Endothelial cell of umbilical vein (primary cell): ENCODE measurements at regions not wholly inside any gene's neighbourhood (a gene's known extent, or its start where the extent isn't known, plus 50 kb on each side); places are given as distances from the start of the nearest gene placed in this dataset.

ENCODE experiments used
- BruUV-seq: library from RNA; stranded (reverse); fragments of 400-500 nt; replicated peaks from 2 replicates; lab custom pipeline; 2021; lab: Mats Ljungman, UMichigan
- CTCF ChIA-PET: fragments of 300-600, 350-600 bp; sonication (Branson Sonifier 250); formaldehyde crosslinking; loops from one replicate; lab custom pipeline; 2021; ENCODE audit warnings: antibody characterized with exemption, inconsistent platforms; lab: Charles Lee
- POLR2A ChIA-PET: fragments of 300-600, 350-600 bp; sonication (Branson Sonifier 250); formaldehyde crosslinking; loops from one replicate; lab custom pipeline; 2021; ENCODE audit warnings: antibody characterized with exemption, inconsistent platforms; lab: Charles Lee
- DNase-seq: peaks from one replicate; pipeline ENCODE4 v3.0.0-alpha.2; 2011; ENCODE audit warnings: low read depth, low spot score
- FAIRE-seq: peaks from 2 replicates; lab custom pipeline; 2011; peaks lifted over from hg19 to GRCh38; lab: Jason Lieb, UNC
- H2AFZ ChIP-seq: 2 replicates; pipeline ENCODE4 v1.6.0; 2012; ENCODE audit warnings: low read depth, low read length, control low read depth, inconsistent platforms
- H3K27ac ChIP-seq: 2 replicates; pipeline ENCODE4 v1.5.1; 2011; ENCODE audit warnings: low read depth, mild to moderate bottlenecking, control low read depth, low read length, moderate library complexity; ENCODE audit not compliant: insufficient read depth
- H3K27me3 ChIP-seq, 2 experiments: 2 replicates each; pipeline versions ENCODE4 v1.6.0 to v1.6.1; 2011; ENCODE audit warnings: low read length in 2 of 2, mixed read lengths in 1 of 2; ENCODE audit not compliant: control insufficient read depth in 2 of 2, insufficient read depth in 2 of 2
- H3K36me3 ChIP-seq, 2 experiments: 2 replicates in 1 of 2; 3 replicates in 1 of 2; pipeline ENCODE4 v1.5.1; 2011; ENCODE audit warnings: low read length in 2 of 2, mild to moderate bottlenecking in 1 of 2, moderate library complexity in 1 of 2; ENCODE audit not compliant: control insufficient read depth in 2 of 2, insufficient read depth in 2 of 2; ENCODE audit errors: extremely low read depth in 1 of 2
- H3K4me1 ChIP-seq: 3 replicates; pipeline ENCODE4 v1.5.1; 2011; ENCODE audit warnings: mild to moderate bottlenecking, low read length; ENCODE audit not compliant: control insufficient read depth, insufficient read depth; ENCODE audit errors: extremely low read depth
- H3K4me2 ChIP-seq: 2 replicates; pipeline ENCODE4 v1.6.1; 2011; ENCODE audit warnings: low read length, control low read depth, mixed read lengths; ENCODE audit not compliant: insufficient read depth
- H3K4me3 ChIP-seq, 3 experiments: fragments of 200-600 bp in 1 of 3; sonication (generic), shearing (Covaris generic) in 1 of 3; replicated peaks in 1 of 3; 2 replicates each; pipeline ENCODE4 v1.5.1; 2011 to 2016; ENCODE audit warnings: control low read depth in 3 of 3, low read length in 3 of 3, mild to moderate bottlenecking in 2 of 3, inconsistent platforms in 1 of 3, low read depth in 1 of 3, moderate library complexity in 1 of 3; ENCODE audit not compliant: insufficient read depth in 1 of 3
- H3K79me2 ChIP-seq: 2 replicates; pipeline ENCODE4 v1.6.0; 2012; ENCODE audit warnings: low read length, inconsistent platforms; ENCODE audit not compliant: control insufficient read depth, insufficient read depth
- H3K9ac ChIP-seq: replicated peaks from 2 replicates; pipeline ENCODE3; 2011; ENCODE audit warnings: low read length, control low read depth; ENCODE audit not compliant: insufficient read depth; ENCODE audit errors: extremely low read depth
- H3K9me1 ChIP-seq: replicated peaks from 3 replicates; pipeline ENCODE4 v1.6.0; 2011; ENCODE audit warnings: mild to moderate bottlenecking, low read length; ENCODE audit not compliant: control insufficient read depth, insufficient read depth; ENCODE audit errors: extremely low read depth
- H3K9me3 ChIP-seq: replicated peaks from 2 replicates; pipeline ENCODE4 v1.5.1; 2012; ENCODE audit warnings: low read length, inconsistent platforms; ENCODE audit not compliant: control insufficient read depth, insufficient read depth
- H4K20me1 ChIP-seq: replicated peaks from 2 replicates; pipeline ENCODE3; 2011; ENCODE audit warnings: mild to moderate bottlenecking, low read length; ENCODE audit not compliant: control insufficient read depth, insufficient read depth; ENCODE audit errors: extremely low read depth
- EZH2 ChIP-seq: IDR thresholded peaks from 2 replicates; pipeline ENCODE4 v1.6.1; 2012; ENCODE audit warnings: borderline replicate concordance, low read depth, mild to moderate bottlenecking, moderate library complexity, low read length, inconsistent platforms; ENCODE audit not compliant: severe bottlenecking
- FOS ChIP-seq: IDR thresholded peaks from 2 replicates; pipeline ENCODE4 v1.6.1; 2011; ENCODE audit warnings: mild to moderate bottlenecking, low read length, moderate library complexity, borderline replicate concordance; ENCODE audit not compliant: insufficient read depth
- GATA2 ChIP-seq: IDR thresholded peaks from 2 replicates; pipeline ENCODE4 v1.7.0; 2011; ENCODE audit warnings: low read depth, mild to moderate bottlenecking, moderate library complexity, mixed read lengths, low read length; ENCODE audit not compliant: insufficient read length, insufficient read depth
- JUN ChIP-seq: IDR thresholded peaks from 2 replicates; pipeline ENCODE4 v1.6.1; 2011; ENCODE audit warnings: borderline replicate concordance, low read depth; ENCODE audit not compliant: insufficient read length, insufficient read depth
- MYC ChIP-seq: IDR thresholded peaks from one replicate; pipeline ENCODE4 v1.6.1; 2011; ENCODE audit warnings: mild to moderate bottlenecking, low read depth, low read length
- POLR2A ChIP-seq: IDR thresholded peaks from 2 replicates; pipeline ENCODE4 v1.6.1; 2012; ENCODE audit warnings: low read depth, mild to moderate bottlenecking, control low read depth, low read length
- POLR2AphosphoS5 ChIP-seq: IDR thresholded peaks from 2 replicates; pipeline ENCODE4 v1.6.1; 2012; ENCODE audit warnings: low read depth, mild to moderate bottlenecking, control low read depth, low read length, moderate library complexity; ENCODE audit not compliant: insufficient read depth
- dilution Hi-C: fragments of 300-500 bp; cut with MboI; formaldehyde crosslinking; loops from one replicate; pipeline ENCODE4 v1.15.0; 2019; ENCODE audit warnings: low sequenced_read_pairs; ENCODE audit not compliant: extremely low pct_ligation_motif_present
- intact Hi-C: fragments of 100-400 bp; cut with micrococcal nuclease; formaldehyde crosslinking; loops from one replicate; pipeline ENCODE4 v1.10.0; 2022
- TF ChIP-seq, protein P1 (sequence below), 2 donors: IDR thresholded peaks; 1 replicate in 1 of 2; 2 replicates in 1 of 2; pipeline ENCODE4 v1.5.1; 2011; ENCODE audit warnings: low read length in 2 of 2, mild to moderate bottlenecking in 2 of 2, moderate library complexity in 2 of 2, control low read depth in 1 of 2, inconsistent platforms in 1 of 2, low read depth in 1 of 2; ENCODE audit not compliant: insufficient read depth in 1 of 2; ENCODE audit errors: extremely low read depth in 1 of 2
- TF ChIP-seq, protein P2 (sequence below): IDR thresholded peaks from 2 replicates; pipeline ENCODE4 v1.6.1; 2011; ENCODE audit not compliant: insufficient read depth, insufficient read length

DNA sequence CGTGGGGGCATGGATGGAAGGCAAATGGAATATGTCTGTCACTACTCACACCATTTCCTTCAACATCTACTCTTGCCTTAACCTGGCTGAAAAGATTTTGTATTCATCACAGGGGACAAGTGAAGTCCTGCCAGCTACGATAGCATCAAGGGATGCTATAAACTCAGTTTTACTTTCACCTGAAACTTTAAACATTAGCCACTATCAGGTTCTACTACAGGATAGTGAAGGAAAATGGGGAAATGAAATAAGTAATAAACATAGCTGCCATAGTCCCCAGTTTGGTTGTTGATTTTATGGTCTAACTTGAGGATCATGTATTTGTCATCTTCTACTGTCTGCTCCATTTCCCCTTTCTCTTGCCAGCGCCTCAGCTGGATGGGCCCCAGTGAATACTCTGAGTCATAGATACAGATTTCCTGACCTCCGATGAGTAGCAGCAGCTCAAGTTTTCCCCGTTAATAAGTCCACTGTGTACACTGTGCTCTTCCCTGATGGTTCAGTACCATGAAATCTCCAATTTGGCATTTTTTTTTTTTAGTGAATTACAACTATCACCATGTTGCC, 338.2 kb upstream of the SLCO3A1 start:
- DNase-seq (peak; percentile 14), FAIRE-seq (no peak)
- no peaks in the 10 kb centered on the region for H3K9me1 ChIP-seq
- intact Hi-C loops, result no loop called here
- TF ChIP-seq, protein P1, sequence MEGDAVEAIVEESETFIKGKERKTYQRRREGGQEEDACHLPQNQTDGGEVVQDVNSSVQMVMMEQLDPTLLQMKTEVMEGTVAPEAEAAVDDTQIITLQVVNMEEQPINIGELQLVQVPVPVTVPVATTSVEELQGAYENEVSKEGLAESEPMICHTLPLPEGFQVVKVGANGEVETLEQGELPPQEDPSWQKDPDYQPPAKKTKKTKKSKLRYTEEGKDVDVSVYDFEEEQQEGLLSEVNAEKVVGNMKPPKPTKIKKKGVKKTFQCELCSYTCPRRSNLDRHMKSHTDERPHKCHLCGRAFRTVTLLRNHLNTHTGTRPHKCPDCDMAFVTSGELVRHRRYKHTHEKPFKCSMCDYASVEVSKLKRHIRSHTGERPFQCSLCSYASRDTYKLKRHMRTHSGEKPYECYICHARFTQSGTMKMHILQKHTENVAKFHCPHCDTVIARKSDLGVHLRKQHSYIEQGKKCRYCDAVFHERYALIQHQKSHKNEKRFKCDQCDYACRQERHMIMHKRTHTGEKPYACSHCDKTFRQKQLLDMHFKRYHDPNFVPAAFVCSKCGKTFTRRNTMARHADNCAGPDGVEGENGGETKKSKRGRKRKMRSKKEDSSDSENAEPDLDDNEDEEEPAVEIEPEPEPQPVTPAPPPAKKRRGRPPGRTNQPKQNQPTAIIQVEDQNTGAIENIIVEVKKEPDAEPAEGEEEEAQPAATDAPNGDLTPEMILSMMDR (IDR thresholded peaks at IDR 0.05; ENCODE audit: extremely low read depth in 1 of 2, insufficient read depth in 1 of 2, low read depth in 1 of 2, low read length in 2 of 2), result no peak
- TF ChIP-seq POLR2AphosphoS5 (no peak), JUN (no peak), GATA2 (no peak), EZH2 (no peak), FOS (no peak), POLR2A (no peak), MYC (no peak)
- TF ChIP-seq, protein P2, sequence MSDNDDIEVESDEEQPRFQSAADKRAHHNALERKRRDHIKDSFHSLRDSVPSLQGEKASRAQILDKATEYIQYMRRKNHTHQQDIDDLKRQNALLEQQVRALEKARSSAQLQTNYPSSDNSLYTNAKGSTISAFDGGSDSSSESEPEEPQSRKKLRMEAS, result no peak
- dilution Hi-C loops, result no loop called here
- no peak overlapping the region for H2AFZ ChIP-seq
- no peak overlapping the region for H3K4me3 ChIP-seq
- no TSS peak for BruUV-seq
- no peak overlapping the region for H3K27ac ChIP-seq
- no peak overlapping the region for H3K9ac ChIP-seq
- H3K9me3 ChIP-seq, result peaks cover 5% of the 10 kb centered on the region
- ChIA-PET POLR2A (no interaction called here), CTCF (no interaction called here)
- no peaks in the 10 kb centered on the region for H4K20me1 ChIP-seq
- no peaks in the 10 kb centered on the region for H3K27me3 ChIP-seq
- no peak overlapping the region for H3K4me2 ChIP-seq
- H3K79me2 ChIP-seq, result no peaks in the 10 kb centered on the region
- H3K36me3 ChIP-seq, result no peaks in the 10 kb centered on the region
- H3K4me1 ChIP-seq, result no peaks in the 10 kb centered on the region
